Keratinocyte (primary cell): ENCODE measurements at regions not wholly inside any gene's neighbourhood (a gene's known extent, or its start where the extent isn't known, plus 50 kb on each side); places are given as distances from the start of the nearest gene placed in this dataset.
"Not testable (repeated sequence)": the region's sequence is repeated elsewhere in the genome, so short reads cannot be mapped to it uniquely, and the experiment has no call there.

ENCODE experiments used
- DNase-seq: peaks from one replicate; pipeline ENCODE4 v3.0.0-alpha.2; 2011; ENCODE audit warnings: low read depth, missing footprints, low spot score
- FAIRE-seq: peaks from 2 replicates; lab custom pipeline; 2011; peaks lifted over from hg19 to GRCh38; lab: Jason Lieb, UNC
- H2AFZ ChIP-seq: 2 replicates; pipeline ENCODE4 v1.6.0; 2012; ENCODE audit warnings: low read length, control low read depth, inconsistent platforms; ENCODE audit not compliant: control insufficient read depth
- H3K27ac ChIP-seq: 2 replicates; pipeline ENCODE4 v1.5.1; 2011; ENCODE audit warnings: low read length; ENCODE audit not compliant: control insufficient read depth, insufficient read depth
- H3K27me3 ChIP-seq: 3 replicates; pipeline ENCODE4 v1.6.0; 2011; ENCODE audit warnings: low read length; ENCODE audit not compliant: control insufficient read depth, insufficient read depth; ENCODE audit errors: extremely low read depth
- H3K36me3 ChIP-seq, 2 experiments: 2 replicates in 1 of 2; 3 replicates in 1 of 2; pipeline ENCODE4 v1.5.1; 2011; ENCODE audit warnings: low read length in 2 of 2, mild to moderate bottlenecking in 1 of 2; ENCODE audit not compliant: control insufficient read depth in 2 of 2, insufficient read depth in 2 of 2; ENCODE audit errors: extremely low read depth in 1 of 2
- H3K4me1 ChIP-seq: 3 replicates; pipeline ENCODE4 v1.5.1; 2011; ENCODE audit warnings: low read length; ENCODE audit not compliant: control insufficient read depth, insufficient read depth; ENCODE audit errors: extremely low read depth
- H3K4me2 ChIP-seq: 3 replicates; pipeline ENCODE4 v1.6.0; 2011; ENCODE audit warnings: low read depth, low read length; ENCODE audit not compliant: control insufficient read depth, insufficient read depth; ENCODE audit errors: extremely low read depth
- H3K4me3 ChIP-seq, 3 experiments: fragments of 200-600 bp in 1 of 3; sonication (generic) in 1 of 3; 2 replicates in 2 of 3; 3 replicates in 1 of 3; pipeline ENCODE4 v1.5.1; 2011 to 2016; ENCODE audit warnings: low read length in 3 of 3, mild to moderate bottlenecking in 3 of 3, control low read depth in 2 of 3, inconsistent platforms in 1 of 3, low read depth in 1 of 3, mixed read lengths in 1 of 3, mixed run types in 1 of 3, moderate library complexity in 1 of 3; ENCODE audit not compliant: control insufficient read depth in 2 of 3, insufficient read depth in 2 of 3; ENCODE audit errors: extremely low read depth in 1 of 3
- H3K79me2 ChIP-seq: 2 replicates; pipeline ENCODE4 v1.6.0; 2012; ENCODE audit warnings: low read length; ENCODE audit not compliant: control insufficient read depth, insufficient read depth
- H3K9ac ChIP-seq: 3 replicates; pipeline ENCODE4 v1.6.0; 2011; ENCODE audit warnings: low read length; ENCODE audit not compliant: control insufficient read depth, insufficient read depth; ENCODE audit errors: extremely low read depth
- H3K9me1 ChIP-seq: 3 replicates; pipeline ENCODE4 v1.6.0; 2011; ENCODE audit warnings: low read length; ENCODE audit not compliant: control insufficient read depth, insufficient read depth; ENCODE audit errors: extremely low read depth
- H3K9me3 ChIP-seq: 2 replicates; pipeline ENCODE4 v1.5.1; 2012; ENCODE audit warnings: low read depth, low read length; ENCODE audit not compliant: control insufficient read depth
- H4K20me1 ChIP-seq: 3 replicates; pipeline ENCODE4 v1.6.0; 2011; ENCODE audit warnings: low read length; ENCODE audit not compliant: control insufficient read depth, insufficient read depth; ENCODE audit errors: extremely low read depth
- CTCF ChIP-seq, 3 experiments: IDR thresholded peaks in 1 of 3; conservative IDR thresholded peaks in 1 of 3; optimal IDR thresholded peaks in 1 of 3; 2 replicates in 2 of 3; 3 replicates in 1 of 3; pipeline versions ENCODE3 to v1.5.1; 2011; ENCODE audit warnings: low read length in 3 of 3, mild to moderate bottlenecking in 3 of 3, moderate library complexity in 2 of 3, control low read depth in 1 of 3, inconsistent platforms in 1 of 3; ENCODE audit not compliant: insufficient read depth in 2 of 3; ENCODE audit errors: extremely low read depth in 1 of 3
- EZH2 ChIP-seq: IDR thresholded peaks from one replicate; pipeline ENCODE4 v1.6.1; 2012; ENCODE audit warnings: inconsistent platforms, mild to moderate bottlenecking, low read length, moderate library complexity
- dilution Hi-C: fragments of 300-500 bp; cut with MboI; formaldehyde crosslinking; loops from one replicate; pipeline ENCODE4 v1.7.0; 2020; ENCODE audit warnings: low sequenced_read_pairs; ENCODE audit not compliant: extremely low pct_ligation_motif_present

- H3K9me1 ChIP-seq: no peaks in the 10 kb centered on the region
- H2AFZ ChIP-seq: no peak overlapping the region
- no peak overlapping the region for H3K27ac ChIP-seq
- TF ChIP-seq EZH2 (no peak), CTCF (optimal IDR thresholded peaks at IDR 0.05 in 1 of 3, IDR thresholded peaks at IDR 0.05 in 1 of 3, conservative IDR thresholded peaks at IDR 0.05 in 1 of 3; ENCODE audit: extremely low read depth in 1 of 3, insufficient read depth in 2 of 3, low read length in 3 of 3) (no peak)
- H3K9me3 ChIP-seq: no peaks in the 10 kb centered on the region
- FAIRE-seq (no peak), DNase-seq (no peak)
- H3K4me2 ChIP-seq: no peak overlapping the region
- no peak overlapping the region for H3K9ac ChIP-seq
- no peaks in the 10 kb centered on the region for H3K79me2 ChIP-seq
- H3K4me3 ChIP-seq: no peak overlapping the region
- no peaks in the 10 kb centered on the region for H3K36me3 ChIP-seq
- H4K20me1 ChIP-seq: no peaks in the 10 kb centered on the region
- peaks cover 46% of the 10 kb centered on the region for H3K4me1 ChIP-seq
- dilution Hi-C loops: no loop called here
- H3K27me3 ChIP-seq: no peaks in the 10 kb centered on the region
Measured at GRCh38 chr6:10313799-10314162, 101.1 kb downstream of the TFAP2A start.

GRCh38 chr6:10312445-10312844 is 102.4 kb downstream of the TFAP2A start:
- no peaks in the 10 kb centered on the region for H3K36me3 ChIP-seq
- dilution Hi-C loops: no loop called here
- FAIRE-seq: no peak

GRCh38 chr6:10311546-10312405 is 103.1 kb downstream of the TFAP2A start:
- H3K9ac ChIP-seq, dilution Hi-C loops, H3K4me3 ChIP-seq, H3K79me2 ChIP-seq, H2AFZ ChIP-seq, FAIRE-seq, H3K36me3 ChIP-seq, H3K9me1 ChIP-seq, DNase-seq, H3K27me3 ChIP-seq, H3K9me3 ChIP-seq, H4K20me1 ChIP-seq: not testable (repeated sequence)
- Histone ChIP-seq H3K4me1 (peaks cover 44% of the 10 kb centered on the region), H3K27ac (peak overlapping the region; percentile 73), H3K4me2 (peak overlapping the region; percentile 57)

More at GRCh38 chr6:10312445-10312844, 102.4 kb downstream of the TFAP2A start:
- Histone ChIP-seq H3K79me2 (no peaks in the 10 kb centered on the region), H3K4me3 (no peak overlapping the region), H3K9ac (no peak overlapping the region), H3K4me1 (peaks cover 46% of the 10 kb centered on the region), H3K9me1 (no peaks in the 10 kb centered on the region), H3K4me2 (no peak overlapping the region), H2AFZ (no peak overlapping the region), H4K20me1 (no peaks in the 10 kb centered on the region), H3K27ac (no peak overlapping the region), H3K27me3 (no peaks in the 10 kb centered on the region), H3K9me3 (no peaks in the 10 kb centered on the region)
- no peak for TF ChIP-seq CTCF (optimal IDR thresholded peaks at IDR 0.05 in 1 of 3, IDR thresholded peaks at IDR 0.05 in 1 of 3, conservative IDR thresholded peaks at IDR 0.05 in 1 of 3; ENCODE audit: extremely low read depth in 1 of 3, insufficient read depth in 2 of 3, low read length in 3 of 3)
- no peak for TF ChIP-seq EZH2
- DNase-seq: no peak
